GM12874 (cell line): ENCODE measurements at regions not wholly inside any gene's neighbourhood (a gene's known extent, or its start where the extent isn't known, plus 50 kb on each side); places are given as distances from the start of the nearest gene placed in this dataset.

Source experiments
- TF ChIP-seq, protein P1 (sequence below): IDR thresholded peaks from 2 replicates; pipeline ENCODE4 v1.5.1; 2011; ENCODE audit warnings: low read depth, mild to moderate bottlenecking, control low read depth, low read length, moderate library complexity; ENCODE audit not compliant: insufficient read depth

DNA sequence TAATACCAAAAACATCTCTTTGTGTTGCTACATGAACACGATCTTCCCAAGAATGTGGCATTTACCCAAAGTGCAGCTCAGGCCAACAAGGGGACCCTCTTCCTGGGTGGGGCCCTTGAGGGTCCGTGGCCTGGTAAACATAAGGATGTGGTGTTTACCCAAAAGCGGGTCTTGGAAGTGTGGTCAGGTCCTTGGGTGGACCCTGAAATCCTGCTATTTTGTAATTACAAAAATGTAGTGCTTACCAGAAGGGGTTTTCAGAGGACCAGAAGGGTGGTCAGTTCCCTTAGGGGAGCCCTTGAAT lies 87.8 kb upstream of the PRDM11 start:
- TF ChIP-seq, protein P1, sequence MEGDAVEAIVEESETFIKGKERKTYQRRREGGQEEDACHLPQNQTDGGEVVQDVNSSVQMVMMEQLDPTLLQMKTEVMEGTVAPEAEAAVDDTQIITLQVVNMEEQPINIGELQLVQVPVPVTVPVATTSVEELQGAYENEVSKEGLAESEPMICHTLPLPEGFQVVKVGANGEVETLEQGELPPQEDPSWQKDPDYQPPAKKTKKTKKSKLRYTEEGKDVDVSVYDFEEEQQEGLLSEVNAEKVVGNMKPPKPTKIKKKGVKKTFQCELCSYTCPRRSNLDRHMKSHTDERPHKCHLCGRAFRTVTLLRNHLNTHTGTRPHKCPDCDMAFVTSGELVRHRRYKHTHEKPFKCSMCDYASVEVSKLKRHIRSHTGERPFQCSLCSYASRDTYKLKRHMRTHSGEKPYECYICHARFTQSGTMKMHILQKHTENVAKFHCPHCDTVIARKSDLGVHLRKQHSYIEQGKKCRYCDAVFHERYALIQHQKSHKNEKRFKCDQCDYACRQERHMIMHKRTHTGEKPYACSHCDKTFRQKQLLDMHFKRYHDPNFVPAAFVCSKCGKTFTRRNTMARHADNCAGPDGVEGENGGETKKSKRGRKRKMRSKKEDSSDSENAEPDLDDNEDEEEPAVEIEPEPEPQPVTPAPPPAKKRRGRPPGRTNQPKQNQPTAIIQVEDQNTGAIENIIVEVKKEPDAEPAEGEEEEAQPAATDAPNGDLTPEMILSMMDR = no peak

GRCh38 chr11:45060707-45061106 lies 85.7 kb upstream of the PRDM11 start:
- TF ChIP-seq, protein P1 = no peak

GRCh38 chr11:45061641-45062040 lies 84.8 kb upstream of the PRDM11 start:
- TF ChIP-seq, protein P1 = no peak

- TF ChIP-seq, protein P1 = no peak
Observed at GRCh38 chr11:45062115-45062514, 84.3 kb upstream of the PRDM11 start.

DNA sequence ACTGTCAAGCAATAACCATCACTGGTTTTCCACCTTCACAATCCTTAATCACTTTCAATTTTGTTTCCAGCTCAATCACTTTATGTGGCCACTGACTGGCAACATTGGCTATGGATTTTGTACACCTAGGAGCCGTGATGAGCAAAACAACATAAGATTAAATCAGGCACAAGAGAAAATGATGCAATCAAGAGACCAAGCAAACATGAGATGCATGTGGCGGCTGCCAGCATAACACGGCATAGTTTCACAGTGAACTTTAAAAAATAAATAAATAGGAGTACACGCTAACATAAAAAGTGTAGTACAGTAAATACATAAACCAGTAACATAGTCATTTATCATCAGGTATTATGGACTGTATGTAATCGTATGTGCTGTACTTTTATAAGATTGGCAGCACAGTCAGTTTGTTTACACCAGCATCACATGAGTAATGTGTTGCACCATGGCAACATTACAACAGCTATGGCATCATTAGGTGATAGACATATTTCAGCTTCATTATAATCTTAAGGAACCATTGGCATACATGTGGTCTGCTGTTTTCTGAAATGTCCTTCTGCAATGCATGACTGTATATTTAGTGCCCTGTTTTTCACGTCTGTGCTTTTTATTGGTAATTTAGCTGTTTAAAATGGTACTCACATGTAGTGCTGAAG lies 83.3 kb upstream of the PRDM11 start:
- TF ChIP-seq, protein P1 = no peak

GRCh38 chr11:45063669-45064068 lies 82.8 kb upstream of the PRDM11 start:
- TF ChIP-seq, protein P1 = no peak

GRCh38 chr11:45067966-45068365 lies 78.5 kb upstream of the PRDM11 start:
- TF ChIP-seq, protein P1 = no peak
